ENCODE measurements at regions not wholly inside any gene's neighbourhood (a gene's known extent, or its start where the extent isn't known, plus 50 kb on each side); places are given as distances from the start of the nearest gene placed in this dataset.

DNA sequence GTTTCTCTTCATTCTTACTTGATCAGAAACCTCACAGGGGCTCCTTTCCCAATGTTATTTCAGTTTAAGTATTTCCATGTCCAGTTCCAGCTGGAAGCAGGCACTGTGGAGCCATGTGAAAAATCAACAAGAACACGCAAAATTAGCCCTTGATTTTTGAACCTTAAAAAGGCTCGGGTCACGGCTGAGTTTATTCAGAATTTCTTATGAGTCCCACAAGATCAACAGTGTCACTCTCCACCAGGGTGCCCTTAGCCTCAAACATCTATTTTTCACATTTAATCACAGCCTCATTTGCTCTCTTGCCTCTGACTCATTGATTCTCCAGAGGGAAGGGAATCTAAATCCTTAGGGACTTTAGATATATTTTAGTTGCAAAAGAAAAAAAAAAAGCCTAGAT, 157.7 kb upstream of the AVPR1A start:
- peaks cover 66% of the 10 kb centered on the region for H3K27me3 Mint-ChIP-seq (ENCODE audit: insufficient read depth, unreplicated experiment)
- ChIA-PET POLR2A (no interaction called here), CTCF (no interaction called here)
- no peaks in the 10 kb centered on the region for H3K9me3 Mint-ChIP-seq (ENCODE audit: unreplicated experiment)
- no peak for DNase-seq (ENCODE audit: unreplicated experiment)
- no peak overlapping the region for H3K27ac Mint-ChIP-seq (ENCODE audit: low read depth, unreplicated experiment)
- no peak overlapping the region for H3K4me3 Mint-ChIP-seq (ENCODE audit: unreplicated experiment)
- BruUV-seq (replicated peaks), result no TSS peak
- no peaks in the 10 kb centered on the region for H3K36me3 Mint-ChIP-seq (ENCODE audit: insufficient read depth, unreplicated experiment)
- TF ChIP-seq CTCF (IDR thresholded peaks at IDR 0.05; ENCODE audit: unreplicated experiment), result no peak
- intact Hi-C loops (cut with micrococcal nuclease), result no loop called here
- no peaks in the 10 kb centered on the region for H3K4me1 Mint-ChIP-seq (ENCODE audit: insufficient read depth, unreplicated experiment)

- BruUV-seq (replicated peaks), result no TSS peak
- H3K9me3 Mint-ChIP-seq (ENCODE audit: unreplicated experiment), result no peaks in the 10 kb centered on the region
- H3K27ac Mint-ChIP-seq (ENCODE audit: low read depth, unreplicated experiment), result no peak overlapping the region
- H3K4me1 Mint-ChIP-seq (ENCODE audit: insufficient read depth, unreplicated experiment), result no peaks in the 10 kb centered on the region
- H3K36me3 Mint-ChIP-seq (ENCODE audit: insufficient read depth, unreplicated experiment), result no peaks in the 10 kb centered on the region
- no peak overlapping the region for H3K4me3 Mint-ChIP-seq (ENCODE audit: unreplicated experiment)
- no peak for TF ChIP-seq CTCF (IDR thresholded peaks at IDR 0.05; ENCODE audit: unreplicated experiment)
- no peak for DNase-seq (ENCODE audit: unreplicated experiment)
- CTCF ChIA-PET, result no interaction called here
- intact Hi-C loops (cut with micrococcal nuclease), result no loop called here
- POLR2A ChIA-PET, result interaction anchor here (0.6 kb wide), 1 partner anchor 1096 kb away, joined by 3 read pairs; no protein-coding TSS in a partner anchor
- peaks cover 66% of the 10 kb centered on the region for H3K27me3 Mint-ChIP-seq (ENCODE audit: insufficient read depth, unreplicated experiment)
Observed at GRCh38 chr12:63307849-63308248, 156.8 kb upstream of the AVPR1A start.

DNA sequence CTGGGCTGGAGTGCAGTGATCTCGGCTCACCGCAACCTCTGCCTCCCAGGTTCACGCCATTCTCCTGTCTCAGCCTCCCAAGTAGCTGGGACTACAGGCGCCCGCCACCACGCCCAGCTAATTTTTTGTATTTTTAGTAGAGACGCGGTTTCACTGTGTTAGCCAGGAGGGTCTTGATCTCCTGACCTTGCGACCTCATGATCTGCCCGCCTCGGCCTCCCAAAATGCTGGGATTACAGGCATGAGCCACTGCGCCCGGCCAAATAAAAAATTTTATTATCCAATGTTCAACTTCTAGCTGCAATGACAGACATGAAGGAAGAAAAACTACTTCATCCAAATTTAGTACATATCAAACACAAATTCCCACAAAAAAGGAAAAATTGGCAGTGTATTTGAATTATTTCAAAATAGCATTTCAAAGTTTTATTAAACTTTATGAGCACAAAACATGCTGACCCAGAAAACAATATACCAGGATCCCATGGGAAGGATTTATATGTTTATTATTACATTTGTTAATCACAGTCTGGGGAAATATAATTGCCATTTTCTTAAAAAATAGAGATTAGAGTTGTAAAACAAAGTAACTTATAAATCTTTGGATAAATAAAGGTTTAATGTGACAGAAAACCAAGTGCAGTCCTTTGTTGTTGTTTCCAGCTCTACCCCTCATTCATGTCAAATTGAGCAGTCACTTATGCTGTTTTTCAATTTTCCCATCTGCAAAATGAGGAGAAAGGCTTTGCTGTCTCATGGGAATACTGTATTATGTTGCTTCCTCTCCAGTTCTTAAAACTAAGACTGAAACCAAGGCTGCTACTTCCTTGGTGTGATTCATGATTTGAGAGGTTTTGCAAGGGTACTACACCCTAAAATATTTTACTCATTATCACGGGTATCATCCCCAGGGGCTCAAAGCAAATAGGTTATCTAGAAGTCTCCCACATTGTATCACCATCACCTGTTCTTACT, 155.2 kb upstream of the AVPR1A start:
- BruUV-seq (replicated peaks), result no TSS peak
- H3K4me1 Mint-ChIP-seq (ENCODE audit: insufficient read depth, unreplicated experiment), result no peaks in the 10 kb centered on the region

More for the DNA sequence above, 155.2 kb upstream of the AVPR1A start:
- ChIA-PET CTCF (interaction anchor here (0.7 kb wide), 1 partner anchor 23 kb away, joined by 3 read pairs; no protein-coding TSS in a partner anchor), POLR2A (no interaction called here)
- intact Hi-C loops (cut with micrococcal nuclease), result no loop called here
- Mint-ChIP-seq H3K4me3 (ENCODE audit: unreplicated experiment) (no peak overlapping the region), H3K27me3 (ENCODE audit: insufficient read depth, unreplicated experiment) (peaks cover 69% of the 10 kb centered on the region), H3K27ac (ENCODE audit: low read depth, unreplicated experiment) (no peak overlapping the region), H3K9me3 (ENCODE audit: unreplicated experiment) (no peaks in the 10 kb centered on the region), H3K36me3 (ENCODE audit: insufficient read depth, unreplicated experiment) (no peaks in the 10 kb centered on the region)
- DNase-seq (ENCODE audit: unreplicated experiment), result no peak
- no peak for TF ChIP-seq CTCF (IDR thresholded peaks at IDR 0.05; ENCODE audit: unreplicated experiment)

Measured in MCF 10A (cell line).